ENCODE measurements at regions not wholly inside any gene's neighbourhood (a gene's known extent, or its start where the extent isn't known, plus 50 kb on each side); places are given as distances from the start of the nearest gene placed in this dataset.

DNA sequence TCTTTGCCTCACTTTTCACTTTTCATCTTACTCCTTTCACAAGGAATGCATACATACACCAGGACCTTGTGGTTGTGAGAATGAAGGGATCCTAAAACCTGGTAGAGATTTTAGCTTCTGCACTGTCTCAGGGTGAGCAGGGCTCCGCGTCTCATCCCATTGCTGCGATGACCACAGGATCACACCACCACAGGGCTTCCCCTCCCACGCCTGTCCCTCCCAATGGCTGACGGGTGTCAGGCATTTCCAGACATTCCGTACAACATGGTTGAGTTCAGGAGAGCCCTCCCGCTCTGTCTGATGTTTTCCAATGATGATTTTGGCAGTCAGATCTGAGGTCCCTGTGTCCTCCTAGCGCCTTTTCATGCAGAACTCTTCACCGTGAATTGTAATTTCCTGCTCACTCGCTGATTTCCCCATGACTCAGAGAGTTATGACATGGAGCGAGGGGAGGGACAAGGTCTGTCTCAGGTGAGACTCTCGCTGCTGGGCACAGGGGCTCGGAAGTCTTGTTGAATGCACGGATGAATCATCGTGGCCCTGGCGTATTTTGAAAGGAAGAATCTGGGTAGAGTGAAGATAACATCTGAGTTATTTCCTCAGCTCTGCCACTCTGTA lies 102.8 kb downstream of the TEX29 start:
- Histone ChIP-seq H3K27me3 (ENCODE audit: control insufficient read depth, insufficient read depth, low read length) (no peaks in the 10 kb centered on the region), H3K9ac (ENCODE audit: insufficient read depth, low read length) (no peak overlapping the region), H2AFZ (ENCODE audit: low read length) (no peak overlapping the region), H3K36me3 (ENCODE audit: control insufficient read depth, insufficient read depth, low read length) (no peaks in the 10 kb centered on the region), H3K4me2 (ENCODE audit: extremely low read depth, insufficient read depth, low read length) (no peak overlapping the region), H3K4me3 (replicated peaks in 1 of 4; ENCODE audit: control extremely low read depth in 1 of 4, insufficient read depth in 1 of 4, low read depth in 3 of 4, low read length in 4 of 4) (no peak overlapping the region), H3K79me2 (ENCODE audit: control insufficient read depth, insufficient read depth, low read length) (no peaks in the 10 kb centered on the region), H3K4me1 (ENCODE audit: control insufficient read depth, extremely low read depth, insufficient read depth, low read length) (no peaks in the 10 kb centered on the region), H4K20me1 (ENCODE audit: control insufficient read depth, extremely low read depth, insufficient read depth, low read length) (no peaks in the 10 kb centered on the region), H3K27ac (ENCODE audit: insufficient read depth, low read length) (no peak overlapping the region), H3K9me3 (ENCODE audit: control insufficient read depth, insufficient read depth, low read depth, low read length) (no peaks in the 10 kb centered on the region)
- no peak for DNase-seq (ENCODE audit: low read depth in 2 of 2)
- TF ChIP-seq EZH2 (IDR thresholded peaks at IDR 0.05; ENCODE audit: low read length, missing control alignments), result no peak

DNA sequence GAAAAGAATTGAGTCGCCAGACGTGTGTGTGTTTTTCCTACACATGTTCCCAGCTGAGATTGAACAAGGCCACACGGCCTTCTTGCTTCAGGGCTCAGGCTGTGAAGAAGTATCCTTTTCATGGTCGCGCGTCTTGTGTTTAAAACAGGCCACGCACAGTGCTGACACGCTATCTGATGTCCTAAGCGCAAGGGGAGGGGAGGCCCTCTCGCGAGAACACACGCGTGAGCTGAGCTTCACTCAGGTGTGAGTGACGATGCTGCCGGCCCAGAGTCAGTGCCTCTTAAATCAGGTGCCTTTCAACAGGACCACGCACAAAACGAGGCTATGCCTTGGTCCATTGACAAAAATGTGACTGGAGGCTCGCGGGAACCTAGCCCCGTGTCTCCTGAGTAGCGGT lies 103.7 kb downstream of the TEX29 start:
- Histone ChIP-seq H4K20me1 (ENCODE audit: control insufficient read depth, extremely low read depth, insufficient read depth, low read length) (no peaks in the 10 kb centered on the region), H3K9me3 (ENCODE audit: control insufficient read depth, insufficient read depth, low read depth, low read length) (no peaks in the 10 kb centered on the region), H3K27ac (ENCODE audit: insufficient read depth, low read length) (no peak overlapping the region), H2AFZ (ENCODE audit: low read length) (no peak overlapping the region), H3K4me1 (ENCODE audit: control insufficient read depth, extremely low read depth, insufficient read depth, low read length) (no peaks in the 10 kb centered on the region), H3K79me2 (ENCODE audit: control insufficient read depth, insufficient read depth, low read length) (no peaks in the 10 kb centered on the region), H3K27me3 (ENCODE audit: control insufficient read depth, insufficient read depth, low read length) (no peaks in the 10 kb centered on the region), H3K9ac (ENCODE audit: insufficient read depth, low read length) (no peak overlapping the region), H3K4me2 (ENCODE audit: extremely low read depth, insufficient read depth, low read length) (no peak overlapping the region), H3K36me3 (ENCODE audit: control insufficient read depth, insufficient read depth, low read length) (no peaks in the 10 kb centered on the region), H3K4me3 (replicated peaks in 1 of 4; ENCODE audit: control extremely low read depth in 1 of 4, insufficient read depth in 1 of 4, low read depth in 3 of 4, low read length in 4 of 4) (no peak overlapping the region)
- TF ChIP-seq, protein P1, sequence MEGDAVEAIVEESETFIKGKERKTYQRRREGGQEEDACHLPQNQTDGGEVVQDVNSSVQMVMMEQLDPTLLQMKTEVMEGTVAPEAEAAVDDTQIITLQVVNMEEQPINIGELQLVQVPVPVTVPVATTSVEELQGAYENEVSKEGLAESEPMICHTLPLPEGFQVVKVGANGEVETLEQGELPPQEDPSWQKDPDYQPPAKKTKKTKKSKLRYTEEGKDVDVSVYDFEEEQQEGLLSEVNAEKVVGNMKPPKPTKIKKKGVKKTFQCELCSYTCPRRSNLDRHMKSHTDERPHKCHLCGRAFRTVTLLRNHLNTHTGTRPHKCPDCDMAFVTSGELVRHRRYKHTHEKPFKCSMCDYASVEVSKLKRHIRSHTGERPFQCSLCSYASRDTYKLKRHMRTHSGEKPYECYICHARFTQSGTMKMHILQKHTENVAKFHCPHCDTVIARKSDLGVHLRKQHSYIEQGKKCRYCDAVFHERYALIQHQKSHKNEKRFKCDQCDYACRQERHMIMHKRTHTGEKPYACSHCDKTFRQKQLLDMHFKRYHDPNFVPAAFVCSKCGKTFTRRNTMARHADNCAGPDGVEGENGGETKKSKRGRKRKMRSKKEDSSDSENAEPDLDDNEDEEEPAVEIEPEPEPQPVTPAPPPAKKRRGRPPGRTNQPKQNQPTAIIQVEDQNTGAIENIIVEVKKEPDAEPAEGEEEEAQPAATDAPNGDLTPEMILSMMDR (conservative IDR thresholded peaks at IDR 0.05 in 1 of 2, IDR thresholded peaks at IDR 0.05 in 1 of 2; ENCODE audit: low read depth in 1 of 2, low read length in 2 of 2), result no peak
- no peak for TF ChIP-seq EZH2 (IDR thresholded peaks at IDR 0.05; ENCODE audit: low read length, missing control alignments)
- no peak for DNase-seq (ENCODE audit: low read depth in 2 of 2)

DNA sequence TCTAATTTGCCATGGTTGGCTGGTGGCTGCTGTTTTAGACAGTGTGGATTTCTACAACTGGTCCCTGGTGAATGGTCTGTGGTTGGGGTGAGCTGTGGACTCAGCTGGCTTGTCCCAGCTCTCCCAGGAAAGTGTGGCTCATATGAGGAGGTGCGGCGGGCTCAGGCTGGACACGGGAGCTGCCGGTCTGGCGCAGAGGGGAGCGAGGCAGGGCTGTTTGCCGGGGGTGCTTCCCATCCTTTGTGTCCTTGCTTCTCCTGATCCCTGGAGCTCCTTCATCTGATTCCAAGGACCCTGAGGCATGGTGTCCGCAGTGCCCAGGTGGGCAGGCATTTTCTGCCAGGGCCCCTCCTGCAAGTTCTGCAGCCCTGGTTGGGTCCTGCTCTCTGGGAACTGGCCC lies 104.9 kb downstream of the TEX29 start:
- DNase-seq (ENCODE audit: low read depth in 2 of 2), result no peak
- no peaks in the 10 kb centered on the region for H4K20me1 ChIP-seq (ENCODE audit: control insufficient read depth, extremely low read depth, insufficient read depth, low read length)
- no peak overlapping the region for H3K4me2 ChIP-seq (ENCODE audit: extremely low read depth, insufficient read depth, low read length)
- H3K79me2 ChIP-seq (ENCODE audit: control insufficient read depth, insufficient read depth, low read length), result no peaks in the 10 kb centered on the region
- H3K4me1 ChIP-seq (ENCODE audit: control insufficient read depth, extremely low read depth, insufficient read depth, low read length), result no peaks in the 10 kb centered on the region
- no peaks in the 10 kb centered on the region for H3K27me3 ChIP-seq (ENCODE audit: control insufficient read depth, insufficient read depth, low read length)
- H3K9ac ChIP-seq (ENCODE audit: insufficient read depth, low read length), result no peak overlapping the region
- H3K9me3 ChIP-seq (ENCODE audit: control insufficient read depth, insufficient read depth, low read depth, low read length), result no peaks in the 10 kb centered on the region
- TF ChIP-seq, protein P1 (conservative IDR thresholded peaks at IDR 0.05 in 1 of 2, IDR thresholded peaks at IDR 0.05 in 1 of 2; ENCODE audit: low read depth in 1 of 2, low read length in 2 of 2), result no peak
- no peak for TF ChIP-seq EZH2 (IDR thresholded peaks at IDR 0.05; ENCODE audit: low read length, missing control alignments)
- H3K36me3 ChIP-seq (ENCODE audit: control insufficient read depth, insufficient read depth, low read length), result no peaks in the 10 kb centered on the region
- no peak overlapping the region for H2AFZ ChIP-seq (ENCODE audit: low read length)
- H3K27ac ChIP-seq (ENCODE audit: insufficient read depth, low read length), result no peak overlapping the region
- no peak overlapping the region for H3K4me3 ChIP-seq (replicated peaks in 1 of 4; ENCODE audit: control extremely low read depth in 1 of 4, insufficient read depth in 1 of 4, low read depth in 3 of 4, low read length in 4 of 4)
